ENCODE measurements at regions not wholly inside any gene's neighbourhood (a gene's known extent, or its start where the extent isn't known, plus 50 kb on each side); places are given as distances from the start of the nearest gene placed in this dataset.

DNA sequence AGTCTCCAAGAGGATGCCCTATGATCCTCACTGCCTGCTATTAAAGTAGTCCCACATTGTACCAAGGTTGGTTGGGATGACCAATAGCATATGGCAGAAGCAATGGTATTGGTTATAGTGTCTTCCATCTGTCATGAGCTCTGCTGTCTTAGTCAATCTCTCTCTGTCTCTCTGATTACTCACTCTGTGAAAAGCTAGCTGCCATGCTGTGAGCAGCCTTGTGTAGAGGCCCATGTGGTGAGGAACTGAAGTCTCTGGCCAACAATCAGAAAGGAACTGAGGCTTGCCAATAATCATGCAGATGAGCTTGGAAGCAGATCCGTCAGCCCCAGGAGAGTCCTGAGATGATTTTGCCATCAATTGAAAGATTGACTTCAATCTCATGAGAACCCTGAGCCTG is 60.3 kb upstream of the CFAP161 start:
- Histone ChIP-seq H4K20me1 (ENCODE audit: insufficient read depth, low read length) (no peaks in the 10 kb centered on the region), H3K9me2 (replicated peaks; ENCODE audit: insufficient read depth, low read length) (no peaks in the 10 kb centered on the region), H3K4me3 (ENCODE audit: low read length) (no peak overlapping the region), H3K27me3 (replicated peaks; ENCODE audit: insufficient read depth, low read length) (no peaks in the 10 kb centered on the region), H3K4me1 (ENCODE audit: low read length) (0 out of 2 replicates have a peak, but pooled peaks cover 10% of the 10 kb centered on the region), H3F3A (ENCODE audit: insufficient read depth, low read length) (no peaks in the 10 kb centered on the region), H3K9me3 (replicated peaks; ENCODE audit: insufficient read depth, low read length) (no peaks in the 10 kb centered on the region), H3K27ac (ENCODE audit: low read length) (no peak overlapping the region), H3K4me2 (ENCODE audit: low read depth, low read length) (no peak overlapping the region), H3K79me2 (ENCODE audit: low read length) (no peaks in the 10 kb centered on the region), H3K36me3 (replicated peaks; ENCODE audit: insufficient read depth, low read length) (no peaks in the 10 kb centered on the region), H2AFZ (ENCODE audit: low read length) (no peak overlapping the region), H3K9ac (ENCODE audit: low read length) (no peak overlapping the region)
- DNase-seq: no peak
- TF ChIP-seq, protein P1, sequence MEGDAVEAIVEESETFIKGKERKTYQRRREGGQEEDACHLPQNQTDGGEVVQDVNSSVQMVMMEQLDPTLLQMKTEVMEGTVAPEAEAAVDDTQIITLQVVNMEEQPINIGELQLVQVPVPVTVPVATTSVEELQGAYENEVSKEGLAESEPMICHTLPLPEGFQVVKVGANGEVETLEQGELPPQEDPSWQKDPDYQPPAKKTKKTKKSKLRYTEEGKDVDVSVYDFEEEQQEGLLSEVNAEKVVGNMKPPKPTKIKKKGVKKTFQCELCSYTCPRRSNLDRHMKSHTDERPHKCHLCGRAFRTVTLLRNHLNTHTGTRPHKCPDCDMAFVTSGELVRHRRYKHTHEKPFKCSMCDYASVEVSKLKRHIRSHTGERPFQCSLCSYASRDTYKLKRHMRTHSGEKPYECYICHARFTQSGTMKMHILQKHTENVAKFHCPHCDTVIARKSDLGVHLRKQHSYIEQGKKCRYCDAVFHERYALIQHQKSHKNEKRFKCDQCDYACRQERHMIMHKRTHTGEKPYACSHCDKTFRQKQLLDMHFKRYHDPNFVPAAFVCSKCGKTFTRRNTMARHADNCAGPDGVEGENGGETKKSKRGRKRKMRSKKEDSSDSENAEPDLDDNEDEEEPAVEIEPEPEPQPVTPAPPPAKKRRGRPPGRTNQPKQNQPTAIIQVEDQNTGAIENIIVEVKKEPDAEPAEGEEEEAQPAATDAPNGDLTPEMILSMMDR (IDR thresholded peaks at IDR 0.05; ENCODE audit: low read length): no peak
- TF ChIP-seq EZH2phosphoT487 (IDR thresholded peaks at IDR 0.05; ENCODE audit: low read length): no peak
- TF ChIP-seq EZH2 (optimal IDR thresholded peaks at IDR 0.05; ENCODE audit: low read depth, low read length): no peak

DNA sequence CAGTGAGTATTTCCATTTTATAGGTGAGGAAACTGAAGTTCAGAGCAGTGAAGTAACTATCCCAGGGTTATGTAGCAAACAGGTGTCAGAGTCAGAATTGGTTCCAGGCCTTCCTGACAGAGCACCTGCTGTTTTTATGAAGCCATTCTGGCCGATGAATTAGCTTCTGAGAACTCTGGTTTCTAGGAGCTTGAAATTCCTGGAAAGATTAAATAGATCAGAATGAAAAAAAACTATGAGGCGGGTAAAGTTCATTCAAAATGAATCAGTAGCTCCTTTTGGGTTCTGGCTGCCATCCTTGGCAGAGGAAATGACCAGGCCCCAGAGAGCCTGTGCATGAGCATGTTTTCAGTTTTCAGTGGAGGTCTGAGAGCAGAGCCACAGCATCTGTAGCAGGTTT is 59.3 kb upstream of the CFAP161 start:
- TF ChIP-seq EZH2phosphoT487 (IDR thresholded peaks at IDR 0.05; ENCODE audit: low read length): no peak
- TF ChIP-seq, protein P1 (IDR thresholded peaks at IDR 0.05; ENCODE audit: low read length): no peak
- H3K27ac ChIP-seq (ENCODE audit: low read length): no peak overlapping the region
- no peak for DNase-seq

DNA sequence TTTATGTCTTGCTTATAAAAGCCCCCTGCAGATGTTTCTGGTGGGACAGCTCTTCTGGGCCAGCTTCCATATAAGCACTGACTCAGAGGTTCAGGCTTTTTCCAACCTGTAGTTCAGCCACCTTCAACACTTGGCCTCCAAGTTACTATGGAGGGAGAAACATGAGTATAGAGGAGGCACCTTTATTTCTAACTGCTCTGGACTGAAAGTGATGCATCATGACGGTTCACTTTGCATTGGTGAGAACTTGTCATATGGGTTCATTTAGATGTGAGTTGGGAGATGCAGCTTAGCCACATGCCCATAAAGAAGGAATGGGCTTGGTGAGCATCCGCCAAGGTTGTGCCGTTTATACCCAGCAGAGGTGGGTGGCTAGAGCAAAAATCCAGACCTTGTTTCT is 58.8 kb upstream of the CFAP161 start:
- H3F3A ChIP-seq (ENCODE audit: insufficient read depth, low read length): no peaks in the 10 kb centered on the region
- H3K27ac ChIP-seq (ENCODE audit: low read length): no peak overlapping the region
- H4K20me1 ChIP-seq (ENCODE audit: insufficient read depth, low read length): no peaks in the 10 kb centered on the region
- DNase-seq: no peak
- no peaks in the 10 kb centered on the region for H3K9me2 ChIP-seq (replicated peaks; ENCODE audit: insufficient read depth, low read length)
- no peak overlapping the region for H3K4me3 ChIP-seq (ENCODE audit: low read length)
- no peak overlapping the region for H2AFZ ChIP-seq (ENCODE audit: low read length)
- H3K27me3 ChIP-seq (replicated peaks; ENCODE audit: insufficient read depth, low read length): no peaks in the 10 kb centered on the region
- H3K79me2 ChIP-seq (ENCODE audit: low read length): no peaks in the 10 kb centered on the region
- H3K9me3 ChIP-seq (replicated peaks; ENCODE audit: insufficient read depth, low read length): no peaks in the 10 kb centered on the region
- H3K4me2 ChIP-seq (ENCODE audit: low read depth, low read length): no peak overlapping the region
- H3K9ac ChIP-seq (ENCODE audit: low read length): no peak overlapping the region
- no peaks in the 10 kb centered on the region for H3K4me1 ChIP-seq (ENCODE audit: low read length)
- no peak for TF ChIP-seq EZH2 (optimal IDR thresholded peaks at IDR 0.05; ENCODE audit: low read depth, low read length)
- TF ChIP-seq, protein P1 (IDR thresholded peaks at IDR 0.05; ENCODE audit: low read length): no peak
- TF ChIP-seq EZH2phosphoT487 (IDR thresholded peaks at IDR 0.05; ENCODE audit: low read length): no peak
- H3K36me3 ChIP-seq (replicated peaks; ENCODE audit: insufficient read depth, low read length): no peaks in the 10 kb centered on the region

More for the DNA sequence above, 59.3 kb upstream of the CFAP161 start:
- Histone ChIP-seq H3K9ac (ENCODE audit: low read length) (no peak overlapping the region), H3K4me1 (ENCODE audit: low read length) (0 out of 2 replicates have a peak, but pooled peaks cover 2% of the 10 kb centered on the region), H4K20me1 (ENCODE audit: insufficient read depth, low read length) (no peaks in the 10 kb centered on the region), H3F3A (ENCODE audit: insufficient read depth, low read length) (no peaks in the 10 kb centered on the region), H3K4me3 (ENCODE audit: low read length) (no peak overlapping the region), H3K27me3 (replicated peaks; ENCODE audit: insufficient read depth, low read length) (no peaks in the 10 kb centered on the region), H3K79me2 (ENCODE audit: low read length) (no peaks in the 10 kb centered on the region), H3K9me2 (replicated peaks; ENCODE audit: insufficient read depth, low read length) (no peaks in the 10 kb centered on the region), H3K36me3 (replicated peaks; ENCODE audit: insufficient read depth, low read length) (no peaks in the 10 kb centered on the region), H3K4me2 (ENCODE audit: low read depth, low read length) (no peak overlapping the region), H2AFZ (ENCODE audit: low read length) (no peak overlapping the region), H3K9me3 (replicated peaks; ENCODE audit: insufficient read depth, low read length) (no peaks in the 10 kb centered on the region)
